IPS-18a (cell line): ENCODE measurements at regions not wholly inside any gene's neighbourhood (a gene's known extent, or its start where the extent isn't known, plus 50 kb on each side); places are given as distances from the start of the nearest gene placed in this dataset.

Experiments
- H3K27ac ChIP-seq: one replicate; pipeline ENCODE4 v1.5.1; 2013; ENCODE audit warnings: low read length
- H3K27me3 ChIP-seq: one replicate; pipeline ENCODE4 v1.6.1; 2013; ENCODE audit warnings: mild to moderate bottlenecking, low read length; ENCODE audit not compliant: control insufficient read depth, insufficient read depth
- H3K36me3 ChIP-seq: one replicate; pipeline ENCODE4 v1.6.1; 2013; ENCODE audit warnings: low read depth, low read length; ENCODE audit not compliant: control insufficient read depth
- H3K4me1 ChIP-seq: one replicate; pipeline ENCODE4 v1.6.1; 2013; ENCODE audit warnings: low read depth, low read length; ENCODE audit not compliant: control insufficient read depth
- H3K4me3 ChIP-seq: one replicate; pipeline ENCODE4 v1.5.1; 2013; ENCODE audit warnings: low read length
- H3K9ac ChIP-seq: one replicate; pipeline ENCODE4 v1.6.1; 2013; ENCODE audit warnings: mild to moderate bottlenecking, low read length, moderate library complexity
- H3K9me3 ChIP-seq: one replicate; pipeline ENCODE4 v1.6.1; 2013; ENCODE audit warnings: low read depth, low read length; ENCODE audit not compliant: control insufficient read depth

DNA sequence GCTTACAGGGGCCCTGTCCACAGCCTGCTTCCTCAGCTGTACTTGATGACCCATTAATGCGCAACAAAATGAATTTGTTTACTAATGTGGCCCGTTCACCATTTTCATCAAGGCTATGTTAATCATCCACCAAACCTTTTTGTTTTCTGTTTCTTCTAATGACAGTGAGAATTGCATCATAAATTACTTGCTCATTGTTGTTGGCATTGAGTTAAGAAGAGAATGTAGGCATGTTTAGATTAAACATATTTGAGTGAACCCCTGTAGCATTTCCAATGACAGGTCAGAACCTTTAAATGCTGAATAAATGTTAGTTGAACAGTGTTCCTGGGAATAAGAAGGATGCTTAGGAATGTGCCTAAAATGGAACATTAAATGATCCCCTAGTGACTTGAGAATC is 183.4 kb downstream of the SPRY1 start:
- Histone ChIP-seq H3K27me3 (no peaks in the 10 kb centered on the region), H3K4me3 (no peak overlapping the region), H3K9ac (no peak overlapping the region), H3K27ac (no peak overlapping the region), H3K4me1 (peaks cover 2% of the 10 kb centered on the region), H3K9me3 (no peaks in the 10 kb centered on the region), H3K36me3 (no peaks in the 10 kb centered on the region)

DNA sequence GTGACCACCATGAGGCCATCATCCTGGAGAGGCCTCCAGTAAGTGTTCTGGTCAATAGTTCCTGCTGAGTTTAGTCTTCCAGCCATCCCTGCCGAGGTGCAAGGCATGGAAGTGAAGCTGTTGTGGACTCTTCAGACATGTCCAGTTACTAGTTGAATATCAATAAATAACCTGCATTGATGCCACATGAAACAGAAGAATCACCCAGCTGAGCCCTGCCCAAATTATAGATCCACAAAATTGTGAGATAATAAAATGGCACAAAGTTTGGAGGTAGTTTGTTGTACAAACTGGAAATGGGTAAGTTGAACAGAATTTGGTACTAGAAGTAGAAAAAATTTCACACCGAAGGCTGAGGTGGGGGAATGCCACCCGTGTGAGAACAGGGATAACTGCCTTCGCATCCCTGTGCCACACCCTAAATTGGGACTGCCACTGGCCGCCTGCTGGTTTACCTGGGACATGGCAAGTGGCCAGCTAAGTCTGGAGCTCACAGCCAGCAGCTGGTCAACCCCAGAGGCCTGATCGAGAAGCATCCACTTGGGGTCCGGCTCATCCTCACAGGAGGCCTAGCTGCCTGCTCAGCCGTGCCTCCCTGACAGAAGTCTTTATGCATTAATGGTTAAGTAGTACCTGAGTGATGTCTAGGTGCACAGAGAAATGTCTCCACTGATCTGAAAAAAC is 184.5 kb downstream of the SPRY1 start:
- no peak overlapping the region for H3K9ac ChIP-seq
- no peak overlapping the region for H3K27ac ChIP-seq
- peaks cover 5% of the 10 kb centered on the region for H3K4me1 ChIP-seq
- H3K27me3 ChIP-seq = no peaks in the 10 kb centered on the region
- H3K4me3 ChIP-seq = no peak overlapping the region
- no peaks in the 10 kb centered on the region for H3K9me3 ChIP-seq
- no peaks in the 10 kb centered on the region for H3K36me3 ChIP-seq

DNA sequence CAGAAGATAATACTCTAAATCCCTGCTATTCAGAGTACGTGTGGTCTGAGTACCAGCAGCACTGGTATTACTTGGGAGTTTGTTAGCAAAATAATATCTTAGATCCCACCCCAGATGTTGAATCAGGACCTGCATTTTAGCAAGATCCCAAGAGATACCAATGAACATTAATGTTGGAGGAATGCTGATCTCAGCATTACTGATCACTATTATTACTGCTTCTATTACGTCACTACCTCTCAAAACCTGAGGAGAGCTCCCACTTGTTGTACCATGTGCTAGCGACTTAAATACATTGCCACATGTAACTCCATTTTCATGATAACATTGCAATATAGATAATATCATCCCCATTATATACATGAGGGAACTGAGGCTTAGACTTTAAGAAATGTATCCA is 185.2 kb downstream of the SPRY1 start:
- Histone ChIP-seq H3K4me3 (no peak overlapping the region), H3K36me3 (no peaks in the 10 kb centered on the region), H3K27ac (no peak overlapping the region), H3K9me3 (no peaks in the 10 kb centered on the region), H3K27me3 (no peaks in the 10 kb centered on the region), H3K4me1 (peaks cover 5% of the 10 kb centered on the region), H3K9ac (no peak overlapping the region)

DNA sequence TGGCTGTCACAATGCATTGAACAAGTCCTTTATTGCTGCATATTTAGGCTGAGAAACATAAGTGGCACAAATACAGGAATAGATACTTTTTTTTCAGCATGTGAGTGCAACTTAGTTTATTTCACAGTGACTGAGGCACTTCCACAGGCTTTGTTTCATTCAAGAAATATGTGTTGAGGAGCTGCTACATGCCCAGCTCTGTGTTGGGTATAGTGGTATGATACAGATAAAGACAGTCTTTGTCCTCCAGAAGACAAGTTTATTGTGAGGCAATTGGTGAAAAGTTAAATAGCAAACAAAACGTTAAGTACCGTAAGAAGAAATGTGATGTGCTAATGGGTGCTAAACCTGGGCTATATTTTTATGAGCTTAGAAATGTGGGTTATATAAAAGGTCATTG is 186.4 kb downstream of the SPRY1 start:
- H3K9me3 ChIP-seq = no peaks in the 10 kb centered on the region

DNA sequence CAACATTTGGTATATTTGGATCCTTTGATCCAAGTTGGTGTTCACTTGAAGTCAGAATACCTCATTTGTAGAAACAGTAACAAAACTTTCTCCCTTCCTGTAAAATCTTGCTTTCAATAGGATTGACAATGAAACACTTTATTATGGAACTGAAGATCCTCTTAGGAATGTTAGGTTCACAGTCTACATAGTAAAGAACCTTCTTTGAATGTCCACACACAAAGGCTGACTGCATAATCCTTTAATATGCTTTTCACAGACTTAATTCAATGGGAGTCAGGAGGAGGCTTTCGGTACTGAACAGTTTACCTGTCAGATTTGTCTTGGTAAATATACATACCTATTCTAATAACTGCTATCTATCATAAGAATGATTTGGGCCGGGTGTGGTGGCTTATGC is 188.5 kb downstream of the SPRY1 start:
- Histone ChIP-seq H3K4me1 (peaks cover 5% of the 10 kb centered on the region), H3K4me3 (no peak overlapping the region), H3K36me3 (no peaks in the 10 kb centered on the region), H3K27ac (no peak overlapping the region), H3K9me3 (no peaks in the 10 kb centered on the region), H3K27me3 (no peaks in the 10 kb centered on the region), H3K9ac (no peak overlapping the region)

More for the DNA sequence above, 186.4 kb downstream of the SPRY1 start:
- H3K4me1 ChIP-seq = peaks cover 5% of the 10 kb centered on the region
- no peak overlapping the region for H3K27ac ChIP-seq
- H3K9ac ChIP-seq = no peak overlapping the region
- no peak overlapping the region for H3K4me3 ChIP-seq
- no peaks in the 10 kb centered on the region for H3K36me3 ChIP-seq
- H3K27me3 ChIP-seq = no peaks in the 10 kb centered on the region

DNA sequence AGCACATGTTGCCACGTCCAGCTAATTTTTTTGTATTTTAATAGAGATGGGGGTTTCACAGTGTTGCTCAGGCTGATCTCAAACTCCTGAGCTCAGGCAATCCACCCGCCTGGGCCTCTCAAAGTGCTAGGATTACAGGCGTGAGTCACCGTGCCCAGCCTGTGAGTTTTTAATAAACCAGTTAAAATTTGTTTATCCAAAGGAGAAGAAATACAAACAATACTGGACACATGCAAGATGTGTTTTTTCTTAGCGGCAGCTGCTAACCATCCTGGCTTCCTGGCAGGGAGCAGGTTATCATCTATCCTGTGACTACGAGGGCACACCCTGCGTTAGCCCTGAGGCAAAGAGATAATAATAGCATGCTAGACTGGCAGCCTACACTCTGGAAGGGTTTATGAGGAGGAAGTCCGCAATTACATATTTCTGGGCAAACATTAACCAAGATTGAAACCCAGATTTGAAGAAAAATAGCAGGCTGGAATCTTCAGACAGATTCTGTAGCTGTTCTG is 191.4 kb downstream of the SPRY1 start:
- H3K36me3 ChIP-seq = no peaks in the 10 kb centered on the region
- H3K4me3 ChIP-seq = no peak overlapping the region
- H3K27ac ChIP-seq = no peak overlapping the region
- peaks cover 5% of the 10 kb centered on the region for H3K4me1 ChIP-seq
- H3K9ac ChIP-seq = no peak overlapping the region
- H3K9me3 ChIP-seq = no peaks in the 10 kb centered on the region
- H3K27me3 ChIP-seq = no peaks in the 10 kb centered on the region

DNA sequence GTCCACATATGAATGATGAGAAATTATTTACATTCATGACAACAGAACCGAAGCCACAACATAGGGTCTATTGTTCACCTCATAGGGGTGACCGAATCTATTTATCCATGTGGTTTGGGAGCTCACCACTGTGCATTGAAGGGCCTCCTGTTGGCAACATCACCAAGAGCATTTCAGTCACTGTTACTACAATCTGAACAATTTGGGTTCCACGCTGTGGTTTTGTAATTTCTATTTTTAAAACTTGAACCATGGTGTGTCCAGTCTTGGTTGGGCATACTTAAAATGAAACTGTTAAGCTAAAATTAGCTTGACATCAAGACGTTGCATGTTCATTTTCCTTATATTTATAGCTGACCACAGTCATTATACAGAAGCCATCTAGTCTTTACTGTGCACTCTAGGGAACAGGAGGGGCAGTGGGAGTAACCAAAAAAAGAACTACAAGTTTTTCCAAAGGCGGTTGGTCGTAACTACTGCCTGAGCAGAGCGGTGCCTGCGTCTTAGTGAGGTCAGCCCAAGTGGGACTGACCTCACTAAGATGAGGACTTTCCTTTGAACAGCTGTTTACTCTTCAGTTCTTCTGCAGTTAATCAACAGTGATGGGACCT is 192.1 kb downstream of the SPRY1 start:
- Histone ChIP-seq H3K27ac (no peak overlapping the region), H3K4me1 (peaks cover 5% of the 10 kb centered on the region), H3K9me3 (no peaks in the 10 kb centered on the region), H3K36me3 (no peaks in the 10 kb centered on the region), H3K4me3 (no peak overlapping the region), H3K9ac (no peak overlapping the region), H3K27me3 (no peaks in the 10 kb centered on the region)

DNA sequence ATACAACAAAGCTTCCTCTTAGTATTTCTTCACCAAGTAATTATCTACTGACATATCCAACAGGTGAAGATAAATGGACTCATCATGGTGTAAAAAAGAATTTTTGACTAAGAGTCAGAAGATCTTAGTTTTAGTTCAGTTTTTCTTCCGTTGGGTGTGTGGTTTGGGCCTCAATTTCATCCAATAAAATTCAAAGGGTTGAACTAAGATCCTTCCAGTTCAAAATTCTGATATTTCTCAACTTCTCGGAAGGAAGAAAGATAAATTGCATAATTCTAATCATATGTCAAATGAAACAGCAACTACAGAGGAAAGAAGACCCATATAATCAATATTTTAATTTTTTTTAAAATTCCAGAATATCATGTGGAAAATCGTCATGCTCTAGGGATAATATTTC is 192.7 kb downstream of the SPRY1 start:
- no peaks in the 10 kb centered on the region for H3K27me3 ChIP-seq
- no peak overlapping the region for H3K4me3 ChIP-seq
- H3K9me3 ChIP-seq = no peaks in the 10 kb centered on the region
- no peak overlapping the region for H3K9ac ChIP-seq
- peaks cover 5% of the 10 kb centered on the region for H3K4me1 ChIP-seq
- no peaks in the 10 kb centered on the region for H3K36me3 ChIP-seq
- H3K27ac ChIP-seq = no peak overlapping the region

DNA sequence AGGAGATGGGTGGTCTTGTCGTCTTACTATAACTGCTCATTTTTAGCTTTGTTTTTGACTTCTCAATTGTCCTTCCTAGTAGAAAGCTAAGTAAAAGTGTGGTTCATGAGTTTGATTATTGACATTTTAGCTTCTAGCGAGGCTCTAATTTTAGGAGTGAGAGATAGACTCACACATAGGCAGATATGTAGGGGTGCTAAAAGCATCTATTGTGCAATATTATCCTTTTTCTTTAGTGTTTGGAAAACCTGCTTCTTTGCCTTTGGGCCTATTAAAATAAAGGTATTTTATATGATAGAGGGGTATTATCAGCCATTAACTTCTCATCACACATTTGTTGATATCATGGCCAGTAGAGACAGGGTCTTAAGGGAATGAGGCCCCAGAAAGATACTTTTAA is 195.3 kb downstream of the SPRY1 start:
- no peak overlapping the region for H3K4me3 ChIP-seq

DNA sequence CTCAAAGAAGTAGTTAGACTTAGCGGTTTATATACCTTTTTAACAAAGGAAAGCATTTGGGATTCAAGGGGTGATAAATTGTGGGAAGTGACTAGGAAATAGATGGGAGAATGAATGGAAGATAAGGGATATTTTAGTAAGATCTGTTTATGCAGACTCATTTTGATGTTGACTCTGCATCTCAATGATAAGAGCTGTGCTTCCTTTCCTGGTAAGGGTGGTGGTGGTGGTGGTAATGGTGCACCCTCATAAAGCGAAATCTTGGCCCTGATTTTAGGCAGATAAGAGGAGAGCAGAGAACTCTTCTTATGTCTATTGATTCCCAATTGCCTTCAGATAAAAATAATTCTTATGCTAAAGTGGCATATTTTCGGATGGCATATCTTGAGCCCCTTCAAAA is 197.1 kb downstream of the SPRY1 start:
- no peak overlapping the region for H3K9ac ChIP-seq
- no peaks in the 10 kb centered on the region for H3K36me3 ChIP-seq
- H3K27me3 ChIP-seq = no peaks in the 10 kb centered on the region
- H3K4me3 ChIP-seq = no peak overlapping the region
- H3K9me3 ChIP-seq = no peaks in the 10 kb centered on the region
- peaks cover 12% of the 10 kb centered on the region for H3K4me1 ChIP-seq
- H3K27ac ChIP-seq = no peak overlapping the region

More for the DNA sequence above, 195.3 kb downstream of the SPRY1 start:
- Histone ChIP-seq H3K9ac (no peak overlapping the region), H3K9me3 (no peaks in the 10 kb centered on the region), H3K27me3 (no peaks in the 10 kb centered on the region), H3K36me3 (no peaks in the 10 kb centered on the region), H3K27ac (no peak overlapping the region), H3K4me1 (no peaks in the 10 kb centered on the region)

DNA sequence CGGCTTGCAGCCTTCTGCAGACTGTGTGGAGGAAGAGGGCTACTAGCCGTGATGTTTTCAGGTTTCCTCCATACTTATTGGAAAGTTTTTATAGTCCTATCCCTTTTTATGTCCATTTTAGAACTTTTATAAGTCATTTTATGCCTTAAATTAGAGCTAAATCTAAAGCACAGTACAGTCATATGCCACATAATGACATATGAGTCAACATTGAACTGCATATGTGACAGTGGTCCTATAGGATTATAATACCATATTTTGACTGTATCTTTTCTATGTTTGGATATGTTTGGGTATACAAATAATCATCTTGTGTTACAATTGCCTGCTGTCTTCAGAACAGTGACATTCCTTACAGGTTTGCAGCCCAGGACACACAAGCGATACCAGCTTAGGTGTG is 200.2 kb downstream of the SPRY1 start:
- Histone ChIP-seq H3K27ac (no peak overlapping the region), H3K36me3 (no peaks in the 10 kb centered on the region), H3K27me3 (no peaks in the 10 kb centered on the region), H3K4me3 (no peak overlapping the region), H3K4me1 (peaks cover 40% of the 10 kb centered on the region), H3K9me3 (no peaks in the 10 kb centered on the region), H3K9ac (no peak overlapping the region)

DNA sequence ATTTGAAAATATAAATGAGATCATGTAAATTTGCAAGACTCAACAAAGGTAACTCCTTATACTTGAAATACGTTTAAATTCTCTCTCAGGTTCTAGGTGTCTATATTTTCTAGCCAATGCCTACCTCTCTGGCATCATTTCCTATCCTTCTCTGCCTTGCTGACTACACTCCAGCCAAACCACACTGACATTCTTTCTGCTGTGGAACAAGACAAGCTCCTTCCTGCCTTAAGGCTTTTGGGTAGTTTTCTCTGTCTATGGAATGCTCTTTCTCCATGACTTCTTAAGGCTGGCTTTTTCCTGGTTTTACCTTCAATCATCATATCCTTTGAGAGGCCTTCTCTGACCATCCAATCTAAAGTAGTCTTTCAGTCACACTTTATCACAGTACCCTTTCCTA is 201.0 kb downstream of the SPRY1 start:
- Histone ChIP-seq H3K9me3 (no peaks in the 10 kb centered on the region), H3K4me1 (peaks cover 40% of the 10 kb centered on the region), H3K4me3 (no peak overlapping the region), H3K27ac (no peak overlapping the region), H3K9ac (no peak overlapping the region), H3K27me3 (no peaks in the 10 kb centered on the region), H3K36me3 (no peaks in the 10 kb centered on the region)
